ENCODE measurements at regions not wholly inside any gene's neighbourhood (a gene's known extent, or its start where the extent isn't known, plus 50 kb on each side); places are given as distances from the start of the nearest gene placed in this dataset.
"Not testable (repeated sequence)": the region's sequence is repeated elsewhere in the genome, so short reads cannot be mapped to it uniquely, and the experiment has no call there.

DNA sequence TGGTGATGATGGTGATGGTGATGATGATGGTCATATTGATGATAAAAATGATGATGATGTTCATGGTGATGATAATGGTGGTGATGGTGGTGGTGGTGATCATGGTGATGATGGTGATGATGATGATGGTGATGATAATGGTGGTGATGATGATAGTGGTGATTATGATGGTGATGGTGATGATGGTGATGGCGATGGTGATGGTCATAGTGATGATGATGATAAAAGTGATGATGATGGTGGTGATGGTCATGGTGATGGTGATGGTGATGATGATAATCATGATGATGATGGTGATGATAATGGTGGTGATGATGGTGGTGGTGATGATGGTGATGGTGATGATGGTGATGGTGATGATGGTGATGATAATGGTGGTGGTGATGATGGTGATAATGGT lies 478.7 kb downstream of the TYW1 start:
- no peak for DNase-seq (ENCODE audit: low read depth in 3 of 3)

DNA sequence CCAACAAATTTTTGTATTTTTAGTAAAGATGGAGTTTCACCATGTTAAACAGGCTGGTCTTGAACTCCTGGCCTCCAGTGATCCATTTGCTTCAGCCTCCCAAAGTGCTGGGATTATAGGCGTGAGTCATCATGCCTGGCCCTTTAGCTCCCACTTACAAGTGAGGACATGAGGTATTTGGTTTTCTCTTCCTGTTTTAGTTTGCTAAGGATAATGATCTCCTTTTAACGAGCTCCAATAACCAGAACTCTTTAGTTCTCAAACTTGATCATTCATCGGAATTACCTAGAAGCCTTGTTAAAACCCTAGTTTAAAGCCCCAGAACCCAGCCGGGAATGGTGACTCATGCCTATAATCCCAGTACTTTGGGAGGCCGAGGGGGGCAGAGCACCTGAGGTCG lies 481.4 kb downstream of the TYW1 start:
- no peak for DNase-seq (ENCODE audit: low read depth in 3 of 3)

- peak in 1 of 3 experiments; percentile 16 for DNase-seq (ENCODE audit: low read depth in 3 of 3)
Measured at GRCh38 chr7:67484244-67484751, 487.7 kb downstream of the TYW1 start.

DNA sequence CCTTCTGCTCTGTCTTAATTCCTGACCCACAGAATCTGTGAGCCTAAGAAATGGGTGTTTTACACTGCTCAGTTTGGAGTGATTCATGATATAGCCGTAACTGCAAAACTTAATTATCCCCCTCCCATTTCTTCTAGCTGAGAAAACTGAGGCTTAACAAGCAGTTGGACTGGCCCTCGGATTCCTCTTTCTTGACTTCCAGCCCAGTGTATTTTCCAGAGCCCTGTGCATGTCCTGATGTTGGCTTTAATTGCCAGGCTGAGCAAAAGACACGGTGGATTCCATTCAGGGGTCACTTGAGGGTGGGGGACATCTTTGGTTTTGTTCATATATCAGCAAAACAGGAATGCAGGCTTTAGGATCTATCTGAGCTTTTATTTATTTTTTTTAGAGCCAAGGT lies 489.8 kb downstream of the TYW1 start:
- DNase-seq (ENCODE audit: low read depth in 3 of 3) = no peak

DNA sequence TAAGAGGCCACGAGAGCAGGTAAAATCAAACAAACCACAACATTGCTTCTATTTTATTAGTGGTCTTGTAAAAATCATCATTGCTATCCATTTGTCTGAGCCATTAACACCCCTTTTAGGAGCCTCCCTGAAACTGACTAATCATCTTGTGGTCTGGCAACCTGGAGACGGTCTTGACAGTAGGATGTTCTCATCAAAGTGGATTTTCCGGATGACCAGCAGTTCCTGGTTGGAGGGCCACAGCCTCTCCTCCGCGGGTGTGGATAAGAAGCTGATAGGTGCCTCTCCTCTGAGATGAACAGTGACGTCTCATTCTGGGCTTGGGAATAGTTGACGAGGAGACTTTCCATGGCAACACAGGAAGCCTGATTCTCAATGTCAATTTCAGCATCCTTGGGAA lies 490.7 kb downstream of the TYW1 start:
- DNase-seq (ENCODE audit: low read depth in 3 of 3) = no peak

- DNase-seq (ENCODE audit: low read depth in 3 of 3) = no peak
Measured at GRCh38 chr7:67489881-67490280, 493.2 kb downstream of the TYW1 start.

- DNase-seq (ENCODE audit: low read depth in 3 of 3) = no peak
Measured at GRCh38 chr7:67493366-67493765, 496.7 kb downstream of the TYW1 start.

GRCh38 chr7:67496589-67496988 lies 500.0 kb downstream of the TYW1 start:
- DNase-seq (ENCODE audit: low read depth in 3 of 3) = no peak

DNA sequence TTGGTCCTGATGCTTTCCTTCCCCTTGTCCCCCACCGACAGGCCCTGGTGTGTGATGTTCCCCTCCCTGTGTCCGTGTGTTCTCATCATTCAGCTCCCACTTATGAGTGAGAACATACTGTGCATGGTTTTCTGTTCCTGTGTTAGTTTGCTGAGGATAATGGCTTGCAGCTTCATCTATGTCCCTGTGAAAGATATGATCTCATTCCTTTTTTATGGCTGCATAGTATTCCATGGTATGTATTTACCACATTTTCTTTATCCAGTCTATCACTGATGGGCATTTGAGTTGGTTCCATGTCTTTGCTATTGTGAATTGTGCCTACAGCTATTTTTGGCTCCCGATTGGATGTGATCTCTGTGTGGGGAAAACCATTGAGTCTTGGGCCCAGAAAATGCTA lies 501.3 kb downstream of the TYW1 start:
- not testable (repeated sequence) for DNase-seq (ENCODE audit: low read depth in 3 of 3)

DNA sequence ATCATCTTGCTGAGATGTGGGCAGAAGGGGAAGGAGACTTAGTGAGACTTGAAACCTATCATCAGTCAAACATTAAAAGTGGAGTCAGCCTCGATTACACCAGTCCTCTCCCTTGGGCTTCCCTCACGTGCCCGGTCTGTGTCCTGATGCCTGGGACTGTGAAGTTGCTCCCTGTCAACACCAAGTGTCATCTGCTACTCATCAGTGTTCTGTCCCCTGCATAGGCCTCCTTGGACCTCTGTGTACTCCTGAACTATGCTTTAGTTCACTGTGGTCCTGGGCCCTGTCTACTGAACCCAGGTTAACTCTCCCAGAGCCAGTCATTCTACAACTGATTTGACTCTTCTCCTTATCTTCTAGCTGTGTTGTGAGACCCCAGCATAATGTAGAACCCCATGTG lies 506.3 kb downstream of the TYW1 start:
- no peak for DNase-seq (ENCODE audit: low read depth in 3 of 3)

DNA sequence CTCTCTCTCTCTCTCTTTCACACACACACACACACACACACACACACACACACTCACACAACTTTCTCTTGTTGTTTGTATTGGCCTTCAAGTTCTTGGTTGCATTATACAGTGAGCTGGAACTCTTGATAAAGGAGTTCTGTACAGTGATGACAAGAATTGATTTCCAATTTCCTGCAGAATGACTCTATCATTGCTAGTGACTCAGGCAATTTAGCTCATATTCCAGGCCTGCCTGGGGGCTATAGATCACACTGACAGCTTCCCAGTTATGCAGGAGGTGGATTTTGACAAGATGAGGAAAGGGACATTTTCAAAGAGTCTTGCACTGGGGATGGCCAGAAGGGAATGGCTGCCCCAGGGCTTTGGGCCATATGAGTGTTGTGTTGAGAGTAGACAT lies 508.8 kb downstream of the TYW1 start:
- no peak for DNase-seq (ENCODE audit: low read depth in 3 of 3)

- no peak for DNase-seq (ENCODE audit: low read depth in 3 of 3)
Measured at GRCh38 chr7:67512481-67512880, 515.8 kb downstream of the TYW1 start.

- DNase-seq (ENCODE audit: low read depth in 3 of 3) = no peak
Measured at GRCh38 chr7:67518580-67518979, 521.9 kb downstream of the TYW1 start.

GRCh38 chr7:67519171-67519570 lies 522.5 kb downstream of the TYW1 start:
- no peak for DNase-seq (ENCODE audit: low read depth in 3 of 3)

- DNase-seq (ENCODE audit: low read depth in 3 of 3) = no peak
Measured at GRCh38 chr7:67522504-67522903, 525.9 kb downstream of the TYW1 start.

GRCh38 chr7:67523713-67524112 lies 527.1 kb downstream of the TYW1 start:
- no peak for DNase-seq (ENCODE audit: low read depth in 3 of 3)

DNA sequence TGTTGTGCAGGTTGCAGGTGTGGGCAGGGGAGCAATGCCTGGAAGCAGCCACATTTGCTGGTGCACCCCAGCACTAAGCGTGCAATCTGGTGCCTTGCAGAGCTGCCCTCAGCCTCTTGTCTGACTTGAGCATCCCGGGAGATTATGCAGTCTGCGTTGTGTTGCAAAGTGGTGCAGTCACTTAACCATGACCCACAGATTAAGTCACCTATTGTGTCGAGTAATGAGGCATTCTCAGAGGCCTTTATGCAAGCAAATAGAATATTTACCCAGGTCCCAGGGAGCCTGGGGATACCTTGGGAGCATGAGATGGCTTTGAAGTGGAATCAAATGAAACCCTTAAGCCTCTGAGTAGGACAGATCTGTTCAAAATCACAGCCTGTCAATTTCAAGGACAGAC lies 529.0 kb downstream of the TYW1 start:
- DNase-seq (ENCODE audit: low read depth in 3 of 3) = no peak

GRCh38 chr7:67535241-67535989 lies 538.8 kb downstream of the TYW1 start:
- no peak for DNase-seq (ENCODE audit: low read depth in 3 of 3)

GRCh38 chr7:67542916-67543315 lies 546.3 kb downstream of the TYW1 start:
- DNase-seq (ENCODE audit: low read depth in 3 of 3) = no peak

DNA sequence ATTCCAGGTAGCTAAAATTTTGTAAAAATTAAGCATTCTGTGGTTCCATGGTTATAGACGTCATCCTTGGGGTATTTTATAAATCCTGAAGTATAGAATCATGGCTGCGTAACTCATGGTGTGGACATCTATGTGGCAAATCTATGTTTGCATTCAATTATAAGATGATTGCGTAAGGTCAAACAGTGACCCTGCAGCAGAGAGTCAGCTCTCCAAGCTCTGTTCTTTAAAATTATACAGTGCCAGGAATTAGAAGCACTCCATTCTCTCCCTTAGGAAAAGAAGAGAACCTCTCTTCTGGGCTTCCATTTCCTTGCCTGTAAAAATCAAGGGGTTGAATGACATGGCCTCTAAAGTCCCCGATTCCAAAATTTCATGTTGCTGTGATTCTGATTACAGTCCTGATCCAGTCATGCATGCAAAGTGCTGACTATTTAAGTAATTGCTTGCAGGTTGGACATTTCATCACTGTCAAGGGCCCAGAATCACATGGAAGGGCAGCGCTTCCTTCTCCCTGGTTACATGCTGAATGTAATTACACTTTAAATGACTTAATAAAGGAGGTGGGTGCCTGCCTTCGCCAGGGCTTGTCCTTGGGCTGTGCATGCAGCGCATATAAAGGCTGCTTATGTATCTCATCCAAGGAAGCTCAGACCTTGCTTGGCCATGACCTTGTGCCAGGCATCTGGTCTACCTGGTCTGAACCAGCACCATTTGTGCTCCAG lies 550.7 kb downstream of the TYW1 start:
- no peak for DNase-seq (ENCODE audit: low read depth in 3 of 3)

DNA sequence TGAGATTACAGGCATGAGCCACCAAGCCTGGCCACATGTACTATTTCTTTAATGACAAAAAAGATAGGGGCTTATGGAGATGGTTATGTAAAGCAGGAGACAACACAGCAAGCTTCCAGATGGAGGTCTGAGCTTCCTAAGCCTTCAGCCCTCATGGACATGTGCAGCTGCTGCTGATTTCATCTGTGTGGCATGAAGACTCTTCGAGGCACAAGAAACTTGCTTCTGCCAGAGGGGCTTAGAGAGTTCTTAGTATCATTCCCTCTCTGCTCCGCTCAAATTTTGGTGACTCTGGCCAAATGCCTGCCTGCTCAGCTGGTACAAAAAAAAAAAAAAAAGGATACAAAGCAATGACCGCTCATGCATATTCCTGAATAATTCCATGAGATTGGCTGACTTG lies 552.5 kb downstream of the TYW1 start:
- no peak for DNase-seq (ENCODE audit: low read depth in 3 of 3)

- DNase-seq (ENCODE audit: low read depth in 3 of 3) = no peak
Measured at GRCh38 chr7:67550801-67551436, 554.3 kb downstream of the TYW1 start.

GRCh38 chr7:67552738-67553137 lies 556.1 kb downstream of the TYW1 start:
- DNase-seq (ENCODE audit: low read depth in 3 of 3) = no peak

Data from stimulated activated CD4-positive, alpha-beta T cell treated with anti-CD3 and anti-CD28 coated beads, TNF-alpha, amount 100 ng/mL, for 24 hours (primary cell).